VCaP (cell line): ENCODE measurements at regions not wholly inside any gene's neighbourhood (a gene's known extent, or its start where the extent isn't known, plus 50 kb on each side); places are given as distances from the start of the nearest gene placed in this dataset.

Source experiments
- H3K27ac ChIP-seq: fragments of 450-650 bp; 2 replicates; pipeline ENCODE4 v1.5.1; 2017
- TF ChIP-seq, protein P1 (sequence below): fragments of 450-650 bp; conservative IDR thresholded peaks from 2 replicates; pipeline ENCODE4 v1.5.1; 2017; ENCODE audit warnings: mild to moderate bottlenecking, moderate library complexity

DNA sequence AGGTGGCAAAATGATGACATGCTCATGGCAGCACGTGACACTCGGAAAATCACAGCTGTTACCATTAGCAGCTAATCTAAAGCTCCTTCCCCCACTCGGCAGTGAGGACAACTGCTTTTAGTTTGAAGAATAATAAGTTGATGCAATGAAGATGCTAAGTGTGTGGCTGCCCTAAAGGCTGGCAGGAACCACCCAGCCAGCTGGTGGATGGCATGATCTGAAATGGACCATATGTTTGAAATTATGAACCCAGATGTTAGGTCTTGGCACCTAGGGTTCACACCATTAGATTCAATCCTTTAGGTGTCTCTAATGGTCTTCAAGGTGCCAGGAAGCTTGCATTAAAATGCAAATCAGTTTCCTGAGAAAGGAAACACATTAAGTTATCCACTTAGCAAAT, 230.1 kb downstream of the WDR11 start:
- H3K27ac ChIP-seq = no peak overlapping the region
- TF ChIP-seq, protein P1, sequence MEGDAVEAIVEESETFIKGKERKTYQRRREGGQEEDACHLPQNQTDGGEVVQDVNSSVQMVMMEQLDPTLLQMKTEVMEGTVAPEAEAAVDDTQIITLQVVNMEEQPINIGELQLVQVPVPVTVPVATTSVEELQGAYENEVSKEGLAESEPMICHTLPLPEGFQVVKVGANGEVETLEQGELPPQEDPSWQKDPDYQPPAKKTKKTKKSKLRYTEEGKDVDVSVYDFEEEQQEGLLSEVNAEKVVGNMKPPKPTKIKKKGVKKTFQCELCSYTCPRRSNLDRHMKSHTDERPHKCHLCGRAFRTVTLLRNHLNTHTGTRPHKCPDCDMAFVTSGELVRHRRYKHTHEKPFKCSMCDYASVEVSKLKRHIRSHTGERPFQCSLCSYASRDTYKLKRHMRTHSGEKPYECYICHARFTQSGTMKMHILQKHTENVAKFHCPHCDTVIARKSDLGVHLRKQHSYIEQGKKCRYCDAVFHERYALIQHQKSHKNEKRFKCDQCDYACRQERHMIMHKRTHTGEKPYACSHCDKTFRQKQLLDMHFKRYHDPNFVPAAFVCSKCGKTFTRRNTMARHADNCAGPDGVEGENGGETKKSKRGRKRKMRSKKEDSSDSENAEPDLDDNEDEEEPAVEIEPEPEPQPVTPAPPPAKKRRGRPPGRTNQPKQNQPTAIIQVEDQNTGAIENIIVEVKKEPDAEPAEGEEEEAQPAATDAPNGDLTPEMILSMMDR = no peak

DNA sequence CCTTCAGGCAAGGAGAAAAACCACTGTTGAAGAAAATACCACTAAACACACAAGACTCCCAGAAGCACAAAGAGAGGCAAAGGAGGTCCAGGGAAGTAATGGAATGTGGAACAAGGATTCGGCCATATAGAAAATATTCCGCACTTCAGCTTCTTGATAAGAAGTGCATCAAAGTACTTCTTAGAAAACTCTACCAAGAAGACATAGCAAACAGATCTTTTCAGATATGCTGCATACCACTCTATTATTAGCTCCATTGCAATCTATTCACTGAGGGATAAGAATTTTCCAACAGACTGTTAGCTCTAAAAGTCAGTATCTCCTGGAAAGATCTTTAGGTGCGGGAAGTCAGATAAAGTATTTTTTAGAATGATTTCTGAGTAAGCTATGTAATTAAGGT, 231.8 kb downstream of the WDR11 start:
- H3K27ac ChIP-seq = no peak overlapping the region
- TF ChIP-seq, protein P1 = no peak

DNA sequence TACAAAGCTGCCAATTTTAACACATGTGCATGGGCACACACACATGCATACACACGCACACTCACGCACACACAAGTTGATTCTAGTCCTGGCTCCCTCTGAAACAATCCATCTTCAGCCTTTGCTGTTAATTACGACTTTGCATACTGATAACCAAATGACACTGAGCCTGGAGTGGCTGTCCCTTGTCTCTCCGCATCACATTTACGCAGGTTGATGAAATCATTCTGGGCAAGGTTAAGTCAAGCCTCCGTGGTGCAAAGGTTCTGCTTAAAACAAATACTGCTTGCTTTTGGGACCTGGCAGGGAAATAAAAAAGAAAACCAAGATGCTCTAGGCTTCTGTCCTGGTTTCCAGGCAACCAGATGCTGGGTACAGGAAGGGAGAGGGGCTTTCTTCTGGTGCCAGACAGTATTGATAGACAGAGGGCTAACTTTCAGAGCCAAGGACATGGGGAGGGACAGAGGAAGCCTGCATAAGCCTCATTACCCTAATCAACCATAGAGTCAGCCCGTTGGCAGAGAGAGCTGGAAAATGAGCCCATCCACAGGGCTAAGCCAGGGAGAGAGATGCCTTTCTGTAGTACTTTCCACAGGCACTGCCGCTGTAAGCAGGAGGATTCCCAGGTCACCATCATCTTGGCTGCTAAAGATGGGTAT, 233.0 kb downstream of the WDR11 start:
- no peak overlapping the region for H3K27ac ChIP-seq
- TF ChIP-seq, protein P1 = no peak

DNA sequence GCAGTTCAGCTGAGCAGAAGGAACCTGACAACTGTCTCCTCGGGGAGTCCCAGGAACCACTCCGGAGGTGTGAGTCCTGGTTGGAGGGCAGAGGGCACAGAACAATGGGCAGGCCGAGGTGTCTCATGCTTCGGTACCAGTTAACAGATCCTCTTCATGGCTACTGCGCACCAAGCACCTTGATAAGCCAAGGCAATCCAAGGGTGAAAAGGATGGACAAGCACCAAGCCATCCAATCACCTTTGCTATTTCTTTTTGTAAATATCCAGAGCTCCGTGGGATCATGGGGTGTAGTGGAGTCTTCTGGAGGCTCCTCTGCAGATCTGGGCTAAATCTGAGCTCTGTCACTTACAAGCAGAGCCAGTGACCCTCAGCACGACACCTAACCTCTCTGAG, 233.5 kb downstream of the WDR11 start:
- TF ChIP-seq, protein P1 = no peak
- no peak overlapping the region for H3K27ac ChIP-seq

DNA sequence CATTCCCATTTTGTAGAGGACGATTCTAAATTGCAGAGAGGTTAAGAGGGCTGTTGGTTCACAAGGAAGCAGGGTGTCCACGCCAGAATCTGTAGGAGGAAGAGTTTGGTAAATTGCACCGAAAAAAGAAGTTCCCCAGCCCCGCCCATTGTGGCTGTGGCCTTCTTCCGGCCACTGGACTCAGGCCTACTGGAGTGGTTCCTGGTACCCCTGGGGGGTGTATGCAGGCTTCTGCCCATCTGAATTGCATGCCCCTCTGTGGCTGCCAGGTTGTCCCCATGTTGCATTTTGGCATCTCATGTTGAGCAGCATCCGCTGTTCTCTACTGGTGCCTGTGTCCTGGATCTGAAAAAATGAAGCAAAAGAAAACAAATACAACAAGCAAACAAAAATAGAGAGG, 234.2 kb downstream of the WDR11 start:
- TF ChIP-seq, protein P1 = no peak

DNA sequence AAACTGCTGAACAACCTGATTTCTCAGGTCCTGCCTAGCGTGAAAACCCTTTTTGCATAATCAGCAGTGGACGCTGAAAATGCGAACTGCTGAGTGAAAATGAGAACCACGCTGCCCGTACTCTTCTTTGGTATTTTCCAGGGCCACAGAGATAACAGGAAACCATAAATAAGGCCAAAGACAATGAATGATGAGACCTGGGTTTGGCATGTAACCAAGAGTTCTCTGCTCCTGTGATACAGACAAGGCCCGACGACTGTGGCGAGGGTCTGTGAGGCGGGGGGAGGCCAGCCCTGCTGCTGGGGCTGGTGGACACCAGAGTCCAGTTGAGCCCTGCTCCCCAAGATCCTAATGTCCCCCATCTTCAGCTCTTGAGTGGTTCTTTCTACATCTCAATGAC, 236.0 kb downstream of the WDR11 start:
- H3K27ac ChIP-seq = no peak overlapping the region
- TF ChIP-seq, protein P1 = no peak

More for the DNA sequence above, 234.2 kb downstream of the WDR11 start:
- no peak overlapping the region for H3K27ac ChIP-seq

DNA sequence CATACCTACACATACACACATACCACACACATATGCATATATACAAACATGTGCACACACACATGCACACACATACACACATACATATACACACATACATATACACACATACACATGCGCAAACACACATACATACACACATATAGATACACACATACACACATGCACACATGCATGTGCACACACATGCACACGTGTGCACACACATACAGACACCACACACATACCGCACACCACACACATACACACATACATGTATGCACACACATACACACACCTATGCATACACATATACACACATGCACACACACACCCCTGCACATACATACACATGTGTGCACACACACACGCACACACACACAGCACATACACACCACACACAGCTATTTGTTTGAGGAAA, 236.5 kb downstream of the WDR11 start:
- TF ChIP-seq, protein P1 = no peak
- H3K27ac ChIP-seq = no peak overlapping the region
